PC-3 (cell line): ENCODE measurements at regions not wholly inside any gene's neighbourhood (a gene's known extent, or its start where the extent isn't known, plus 50 kb on each side); places are given as distances from the start of the nearest gene placed in this dataset.

Experiments used
- CTCF ChIP-seq: fragments of 300-600 bp; sonication (generic); conservative IDR thresholded peaks from 2 replicates; pipeline ENCODE4 v1.5.1; 2017; ENCODE audit warnings: antibody characterized with exemption, low read depth, mild to moderate bottlenecking, low read length
- EZH2 ChIP-seq: fragments of 300-600 bp; sonication (generic); IDR thresholded peaks from one replicate; pipeline ENCODE4 v1.6.1; 2017; ENCODE audit warnings: antibody characterized with exemption, mild to moderate bottlenecking, low read length; ENCODE audit not compliant: unreplicated experiment
- EZH2phosphoT487 ChIP-seq: fragments of 300-600 bp; sonication (generic); IDR thresholded peaks from 2 replicates; pipeline ENCODE4 v1.6.1; 2018; ENCODE audit warnings: mild to moderate bottlenecking, antibody characterized with exemption, low read length, borderline replicate concordance

- TF ChIP-seq CTCF (no peak), EZH2 (no peak), EZH2phosphoT487 (no peak)
These were observed 237.6 kb downstream of the ALDH8A1 start for GRCh38 chr6:134712311-134712710.
